ENCODE measurements at regions not wholly inside any gene's neighbourhood (a gene's known extent, or its start where the extent isn't known, plus 50 kb on each side); places are given as distances from the start of the nearest gene placed in this dataset.
"Not testable (repeated sequence)": the region's sequence is repeated elsewhere in the genome, so short reads cannot be mapped to it uniquely, and the experiment has no call there.

DNA sequence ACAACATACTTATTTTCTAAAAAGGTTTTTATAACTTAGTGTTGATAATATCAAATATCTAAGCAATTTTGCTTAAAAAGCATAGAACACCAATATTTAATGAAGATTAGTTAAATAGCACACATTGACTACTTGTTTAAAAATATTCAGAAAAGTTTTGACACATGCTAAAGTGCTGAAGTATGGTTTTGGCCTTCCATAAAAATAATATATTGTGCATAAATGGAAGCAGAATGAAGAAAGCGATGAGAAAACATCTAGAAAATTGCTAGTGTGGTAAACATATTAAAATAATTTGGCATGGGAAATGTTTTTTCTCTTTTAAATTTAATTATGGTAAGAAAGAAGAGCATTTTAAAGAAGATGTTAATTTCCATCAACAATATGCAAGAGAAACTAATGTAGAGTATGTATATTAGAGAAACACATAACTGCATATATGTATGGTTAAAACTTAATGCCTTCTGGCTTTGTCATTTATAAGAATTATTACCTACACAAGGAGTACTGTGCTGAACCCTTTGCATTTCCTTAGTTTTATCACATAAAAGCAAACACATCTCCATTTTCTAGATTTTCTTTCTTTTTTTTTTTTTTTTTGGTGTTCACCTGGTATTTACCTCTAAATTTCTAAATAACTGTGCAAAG lies 921.0 kb upstream of the ADAMTS5 start:
- in situ Hi-C loops (cut with MboI; ENCODE audit: low sequenced_read_pairs, unreplicated experiment); DNase-seq (ENCODE audit: low spot score): not testable (repeated sequence)

DNA sequence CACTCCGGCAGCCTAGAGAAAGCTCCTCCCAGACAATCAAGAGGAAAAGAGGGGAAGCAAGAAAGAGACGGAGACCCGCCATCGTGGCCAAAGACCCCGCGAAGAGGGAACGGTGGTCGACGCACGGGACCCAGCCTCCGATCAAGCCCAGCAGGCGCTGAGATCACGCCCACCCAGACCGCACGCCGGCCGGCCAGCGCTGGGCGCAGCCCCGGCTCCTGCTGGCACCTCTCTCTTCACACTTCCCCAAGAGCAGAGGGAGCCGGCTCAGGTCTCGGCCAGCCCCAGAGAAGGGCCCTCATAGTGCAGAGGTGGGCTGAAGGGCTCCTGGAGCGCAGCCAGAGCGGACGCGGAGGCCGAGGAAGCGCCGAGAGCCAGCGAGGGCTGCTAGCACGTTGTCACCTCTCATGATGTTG lies 918.4 kb upstream of the ADAMTS5 start:
- in situ Hi-C loops (cut with MboI; ENCODE audit: low sequenced_read_pairs, unreplicated experiment) = no loop called here
- TF ChIP-seq, protein P1, sequence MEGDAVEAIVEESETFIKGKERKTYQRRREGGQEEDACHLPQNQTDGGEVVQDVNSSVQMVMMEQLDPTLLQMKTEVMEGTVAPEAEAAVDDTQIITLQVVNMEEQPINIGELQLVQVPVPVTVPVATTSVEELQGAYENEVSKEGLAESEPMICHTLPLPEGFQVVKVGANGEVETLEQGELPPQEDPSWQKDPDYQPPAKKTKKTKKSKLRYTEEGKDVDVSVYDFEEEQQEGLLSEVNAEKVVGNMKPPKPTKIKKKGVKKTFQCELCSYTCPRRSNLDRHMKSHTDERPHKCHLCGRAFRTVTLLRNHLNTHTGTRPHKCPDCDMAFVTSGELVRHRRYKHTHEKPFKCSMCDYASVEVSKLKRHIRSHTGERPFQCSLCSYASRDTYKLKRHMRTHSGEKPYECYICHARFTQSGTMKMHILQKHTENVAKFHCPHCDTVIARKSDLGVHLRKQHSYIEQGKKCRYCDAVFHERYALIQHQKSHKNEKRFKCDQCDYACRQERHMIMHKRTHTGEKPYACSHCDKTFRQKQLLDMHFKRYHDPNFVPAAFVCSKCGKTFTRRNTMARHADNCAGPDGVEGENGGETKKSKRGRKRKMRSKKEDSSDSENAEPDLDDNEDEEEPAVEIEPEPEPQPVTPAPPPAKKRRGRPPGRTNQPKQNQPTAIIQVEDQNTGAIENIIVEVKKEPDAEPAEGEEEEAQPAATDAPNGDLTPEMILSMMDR (IDR thresholded peaks at IDR 0.05; ENCODE audit: borderline replicate concordance, control extremely low read depth, extremely low read depth, insufficient read depth, missing control alignments) = no peak
- no peak for DNase-seq (ENCODE audit: low spot score)

DNA sequence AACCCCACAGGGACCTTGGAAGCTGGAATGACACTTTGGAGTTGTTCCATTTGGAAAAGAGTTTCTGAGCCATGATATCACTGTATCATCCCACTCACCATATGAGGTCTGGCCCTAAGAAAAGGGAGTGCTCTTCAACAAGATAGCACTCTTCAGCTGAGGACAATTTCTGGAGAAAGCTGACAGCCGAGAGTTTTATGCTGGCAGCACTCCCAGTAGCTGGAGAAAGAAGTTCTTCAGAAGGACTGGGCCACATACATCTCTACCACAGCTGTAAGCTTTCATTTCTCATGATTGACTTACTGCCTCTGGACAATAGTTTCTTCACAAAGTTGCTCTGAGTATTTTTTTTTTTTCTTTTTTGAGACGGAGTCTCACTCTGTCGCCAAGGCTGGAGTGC lies 914.4 kb upstream of the ADAMTS5 start:
- DNase-seq (ENCODE audit: low spot score) = not testable (repeated sequence)

DNA sequence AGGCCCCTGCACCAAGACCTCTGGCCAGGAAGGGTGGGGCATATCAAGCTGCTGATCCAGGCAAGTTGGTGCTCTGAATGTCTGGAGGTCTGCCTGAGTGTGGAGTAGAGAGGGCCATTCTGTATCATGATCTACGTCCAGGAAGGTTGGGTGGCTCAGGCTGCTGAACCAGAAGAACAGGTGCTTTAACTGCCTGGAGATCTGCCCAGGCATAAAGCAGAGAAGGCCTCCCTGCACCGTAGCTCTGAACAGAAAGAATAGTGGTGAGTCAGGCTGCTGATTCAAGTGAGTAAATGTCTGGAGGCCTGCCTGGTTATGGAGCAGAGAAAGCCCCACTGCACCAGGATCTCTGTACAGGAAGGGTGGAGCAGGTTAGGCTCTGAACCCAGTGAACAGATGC lies 905.5 kb upstream of the ADAMTS5 start:
- DNase-seq (ENCODE audit: low spot score); in situ Hi-C loops (cut with MboI; ENCODE audit: low sequenced_read_pairs, unreplicated experiment): not testable (repeated sequence)

More for the DNA sequence above, 914.4 kb upstream of the ADAMTS5 start:
- in situ Hi-C loops (cut with MboI; ENCODE audit: low sequenced_read_pairs, unreplicated experiment) = not testable (repeated sequence)

DNA sequence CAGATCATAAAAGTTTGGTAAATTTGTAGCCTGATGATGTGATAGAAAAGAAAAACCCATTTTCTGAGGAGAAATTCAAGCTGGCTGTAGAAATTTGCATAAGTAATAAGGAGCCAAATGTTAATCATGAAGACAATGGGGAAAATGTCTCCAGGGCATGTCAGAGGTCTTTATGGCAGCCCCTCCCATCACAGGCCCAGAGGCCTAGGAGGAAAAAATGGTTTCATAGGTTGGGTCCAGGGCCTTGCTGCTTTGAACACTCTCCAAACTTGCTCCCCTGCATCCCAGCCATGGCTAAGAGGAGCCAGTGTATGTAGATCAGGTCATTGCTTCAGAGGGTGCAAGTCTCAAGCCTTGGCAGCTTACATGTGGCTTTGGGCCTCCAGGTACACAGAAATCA lies 903.9 kb upstream of the ADAMTS5 start:
- DNase-seq (ENCODE audit: low spot score); in situ Hi-C loops (cut with MboI; ENCODE audit: low sequenced_read_pairs, unreplicated experiment): not testable (repeated sequence)

DNA sequence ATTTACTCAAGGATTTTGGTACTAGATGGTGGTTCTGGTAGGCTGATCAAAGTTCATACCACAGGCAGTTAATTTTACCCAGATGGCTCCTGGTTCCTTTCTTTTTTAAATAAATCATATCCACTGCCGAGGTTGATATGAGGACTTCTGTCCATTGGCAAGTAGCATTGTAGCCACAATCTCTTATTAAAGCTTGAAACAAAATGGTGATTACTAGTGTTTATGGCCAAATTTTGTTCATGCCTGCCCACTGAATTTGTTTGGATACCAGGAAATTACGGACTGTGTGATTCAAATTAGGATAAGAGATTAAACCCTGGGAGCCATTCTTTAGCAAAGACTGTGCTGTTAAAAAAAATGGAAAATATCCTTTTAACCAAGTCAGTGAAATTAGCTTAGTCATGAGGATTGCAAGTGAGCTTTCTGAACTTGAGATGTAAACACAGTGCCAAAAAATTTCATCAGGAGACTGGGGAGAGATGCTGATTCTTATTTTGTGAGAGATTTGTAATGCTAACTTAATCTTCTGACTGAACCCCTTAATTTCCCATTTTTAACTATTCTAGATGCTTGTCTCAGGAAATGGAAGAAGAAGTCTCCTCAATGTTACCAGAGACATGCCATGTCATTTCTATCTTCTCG lies 893.5 kb upstream of the ADAMTS5 start:
- in situ Hi-C loops (cut with MboI; ENCODE audit: low sequenced_read_pairs, unreplicated experiment); DNase-seq (ENCODE audit: low spot score): not testable (repeated sequence)

DNA sequence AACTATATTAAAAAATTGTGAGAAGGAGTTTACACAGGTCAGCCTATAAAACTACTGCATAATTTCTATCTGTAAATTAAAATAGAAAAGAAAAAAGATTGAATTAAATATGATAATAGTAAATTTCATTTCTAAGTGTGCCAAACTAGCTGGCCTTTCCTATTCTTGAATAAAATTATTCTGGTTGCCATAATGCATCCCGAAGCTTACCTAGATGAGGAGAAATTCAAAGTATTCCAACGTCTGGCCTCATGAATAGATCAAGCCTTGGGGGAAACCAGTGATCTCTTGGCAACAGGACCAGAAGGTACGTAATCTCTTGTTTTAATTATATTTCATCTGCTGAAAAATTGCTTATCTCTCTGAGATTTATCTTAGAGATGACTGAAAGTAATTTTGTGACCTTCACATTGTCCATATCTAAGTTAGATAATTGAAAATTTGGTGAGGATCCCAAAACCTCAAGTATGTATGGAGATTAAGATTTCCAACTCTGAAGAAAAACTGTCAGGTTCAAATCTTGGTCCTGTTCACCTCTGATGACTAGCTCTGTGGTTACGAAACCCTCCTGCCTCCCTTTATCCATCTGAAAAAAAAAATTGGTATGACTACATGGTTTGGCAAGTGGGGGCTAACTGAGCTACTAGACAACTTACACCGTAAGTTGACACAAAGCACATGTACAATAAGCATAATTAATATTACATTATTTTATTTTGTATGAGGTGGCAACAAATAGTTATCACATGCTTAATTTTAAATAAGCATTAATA lies 891.4 kb upstream of the ADAMTS5 start:
- DNase-seq (ENCODE audit: low spot score); in situ Hi-C loops (cut with MboI; ENCODE audit: low sequenced_read_pairs, unreplicated experiment): not testable (repeated sequence)

DNA sequence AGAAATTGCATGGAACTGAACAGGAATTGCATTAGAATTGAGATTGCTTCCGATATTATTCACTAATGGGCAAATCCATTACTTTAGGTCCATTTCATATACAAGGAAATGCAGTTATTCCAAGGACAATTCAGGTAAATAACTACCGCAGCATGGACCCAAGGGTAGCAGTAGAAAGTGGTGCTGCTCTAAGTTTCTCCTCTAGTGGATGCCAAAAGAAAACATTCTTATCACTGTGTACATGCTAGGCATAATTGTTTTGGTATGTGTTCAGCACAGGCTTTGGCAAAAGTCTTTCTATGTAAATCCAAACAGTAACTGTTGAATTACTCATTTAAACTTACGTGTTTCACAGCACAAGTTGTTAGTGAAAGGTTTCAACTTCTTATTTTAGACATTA lies 890.1 kb upstream of the ADAMTS5 start:
- in situ Hi-C loops (cut with MboI; ENCODE audit: low sequenced_read_pairs, unreplicated experiment); DNase-seq (ENCODE audit: low spot score): not testable (repeated sequence)

DNA sequence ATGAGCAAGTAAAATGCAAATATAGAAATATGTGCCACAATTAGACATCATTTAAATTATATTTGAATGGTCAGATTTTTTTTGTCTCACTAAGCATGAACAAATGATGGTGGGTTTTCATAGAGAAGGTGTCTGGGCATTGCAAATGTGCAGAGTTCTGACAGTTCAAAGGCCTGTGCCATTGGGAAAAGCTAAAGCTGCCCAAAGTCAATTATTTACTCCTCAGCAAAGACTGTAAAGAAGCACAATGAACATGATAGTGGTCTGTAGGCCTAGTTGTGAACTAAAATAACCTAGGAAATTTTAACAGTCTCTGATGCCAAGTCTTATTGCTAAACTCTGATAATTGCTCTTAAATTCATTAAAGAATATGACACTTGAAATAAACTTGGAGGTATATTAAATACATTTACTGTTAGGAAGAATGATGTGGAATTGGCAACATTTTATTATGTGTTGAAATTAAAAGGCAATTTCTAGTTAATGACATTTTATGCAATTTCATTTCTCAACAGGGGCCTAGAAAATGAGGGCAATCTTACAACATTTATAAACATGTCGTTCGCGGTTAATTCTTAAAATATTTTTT lies 874.3 kb upstream of the ADAMTS5 start:
- TF ChIP-seq, protein P1 (IDR thresholded peaks at IDR 0.05; ENCODE audit: borderline replicate concordance, control extremely low read depth, extremely low read depth, insufficient read depth, missing control alignments) = no peak
- no peak for DNase-seq (ENCODE audit: low spot score)

DNA sequence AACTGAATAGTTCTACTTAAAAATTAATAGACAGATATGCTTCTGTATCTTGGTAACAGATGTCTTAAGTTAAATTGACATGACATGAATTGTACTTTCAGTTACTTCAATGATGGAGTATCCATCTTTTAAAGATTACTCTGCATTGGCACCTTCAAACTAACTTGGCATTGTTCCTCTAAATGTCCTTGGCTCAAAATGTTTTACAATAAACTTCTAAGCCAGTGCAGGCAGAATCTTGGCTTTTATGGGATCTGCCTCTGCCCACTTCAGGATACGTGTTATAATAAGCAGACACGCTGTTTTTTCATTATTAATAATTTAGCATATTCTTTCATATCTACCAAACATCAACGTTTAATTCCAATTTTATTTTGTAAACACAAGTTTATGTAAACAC lies 873.4 kb upstream of the ADAMTS5 start:
- in situ Hi-C loops (cut with MboI; ENCODE audit: low sequenced_read_pairs, unreplicated experiment) = no loop called here
- TF ChIP-seq, protein P1 (IDR thresholded peaks at IDR 0.05; ENCODE audit: borderline replicate concordance, control extremely low read depth, extremely low read depth, insufficient read depth, missing control alignments) = no peak
- DNase-seq (ENCODE audit: low spot score) = no peak

More for the DNA sequence above, 874.3 kb upstream of the ADAMTS5 start:
- in situ Hi-C loops (cut with MboI; ENCODE audit: low sequenced_read_pairs, unreplicated experiment) = no loop called here
